Activated CD4-positive, alpha-beta T cell treated with anti-CD3 and anti-CD28 coated beads for 24 hours (primary cell): ENCODE measurements at regions not wholly inside any gene's neighbourhood (a gene's known extent, or its start where the extent isn't known, plus 50 kb on each side); places are given as distances from the start of the nearest gene placed in this dataset.

ENCODE experiments used
- DNase-seq, 2 donors: peaks; one replicate each; pipeline ENCODE4 v3.0.0-alpha.2; 2020; ENCODE audit warnings: low read depth in 2 of 2

GRCh38 chr14:101449114-101449513 lies 112.2 kb upstream of the DIO3 start:
- DNase-seq = no peak

GRCh38 chr14:101451166-101451565 lies 110.1 kb upstream of the DIO3 start:
- DNase-seq = no peak

GRCh38 chr14:101453225-101453624 lies 108.1 kb upstream of the DIO3 start:
- DNase-seq = no peak

GRCh38 chr14:101454229-101454628 lies 107.1 kb upstream of the DIO3 start:
- no peak for DNase-seq

- DNase-seq = no peak
Observed at GRCh38 chr14:101456246-101457175, 104.8 kb upstream of the DIO3 start.

- no peak for DNase-seq
Observed at GRCh38 chr14:101457301-101457935, 103.9 kb upstream of the DIO3 start.

- no peak for DNase-seq
Observed at GRCh38 chr14:101457936-101458740, 103.2 kb upstream of the DIO3 start.

- DNase-seq = no peak
Observed at GRCh38 chr14:101458741-101459550, 102.3 kb upstream of the DIO3 start.

- no peak for DNase-seq
Observed at GRCh38 chr14:101459551-101459900, 101.8 kb upstream of the DIO3 start.

GRCh38 chr14:101460521-101460920 lies 100.8 kb upstream of the DIO3 start:
- DNase-seq = no peak

GRCh38 chr14:101460986-101461750 lies 100.1 kb upstream of the DIO3 start:
- DNase-seq = no peak

GRCh38 chr14:101461891-101462290 lies 99.4 kb upstream of the DIO3 start:
- no peak for DNase-seq

- no peak for DNase-seq
Observed at GRCh38 chr14:101462726-101463565, 98.3 kb upstream of the DIO3 start.

- no peak for DNase-seq
Observed at GRCh38 chr14:101463566-101464171, 97.6 kb upstream of the DIO3 start.

GRCh38 chr14:101464310-101464983 lies 96.8 kb upstream of the DIO3 start:
- DNase-seq = no peak

- DNase-seq = no peak
Observed at GRCh38 chr14:101464984-101465794, 96.1 kb upstream of the DIO3 start.

- DNase-seq = no peak
Observed at GRCh38 chr14:101465795-101466448, 95.4 kb upstream of the DIO3 start.
